CD4-positive, alpha-beta T cell treated with Interleukin-17A for 1 hour (primary cell): ENCODE measurements at regions not wholly inside any gene's neighbourhood (a gene's known extent, or its start where the extent isn't known, plus 50 kb on each side); places are given as distances from the start of the nearest gene placed in this dataset.

Source experiments
- DNase-seq: peaks from one replicate; pipeline ENCODE4 v3.0.0-alpha.2; 2020

DNA sequence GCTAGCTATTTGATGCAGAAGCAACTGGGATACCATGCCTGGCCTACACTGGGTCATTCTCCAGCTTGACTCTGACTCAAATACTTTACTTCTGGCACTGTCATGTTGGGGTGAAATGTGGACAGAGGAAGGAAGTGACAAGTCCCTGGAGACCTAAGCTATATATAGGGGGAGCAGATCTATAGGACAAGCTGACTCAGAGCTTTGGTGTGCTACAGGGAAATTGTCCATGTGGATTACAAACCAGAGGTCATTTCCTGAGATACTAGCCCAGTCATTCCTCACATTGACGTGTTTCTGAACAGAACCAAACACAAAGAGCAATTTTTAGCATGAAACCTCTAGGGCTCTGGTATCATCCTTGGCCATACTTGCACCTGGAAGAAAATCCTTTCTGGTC, 531.6 kb upstream of the CLINT1 start:
- DNase-seq, result no peak

DNA sequence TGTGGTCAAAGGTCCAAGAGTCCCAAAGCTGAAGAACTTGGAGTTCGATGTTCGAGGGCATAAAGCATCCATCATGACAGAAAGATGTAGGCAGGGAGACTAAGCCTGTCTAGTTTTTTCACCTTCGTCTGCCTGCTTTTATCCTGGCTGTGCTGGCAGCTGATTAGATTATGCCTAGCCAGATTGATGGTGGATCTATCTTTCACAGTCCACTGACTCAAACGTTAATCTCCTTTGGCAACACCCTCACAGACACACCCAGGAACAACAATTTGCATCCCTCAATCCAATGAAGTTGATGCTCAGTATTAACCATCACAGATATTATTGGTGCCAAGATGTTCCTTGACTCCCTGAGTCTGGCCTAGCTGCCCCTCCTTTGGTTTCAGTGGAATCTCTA, 530.8 kb upstream of the CLINT1 start:
- no peak for DNase-seq

DNA sequence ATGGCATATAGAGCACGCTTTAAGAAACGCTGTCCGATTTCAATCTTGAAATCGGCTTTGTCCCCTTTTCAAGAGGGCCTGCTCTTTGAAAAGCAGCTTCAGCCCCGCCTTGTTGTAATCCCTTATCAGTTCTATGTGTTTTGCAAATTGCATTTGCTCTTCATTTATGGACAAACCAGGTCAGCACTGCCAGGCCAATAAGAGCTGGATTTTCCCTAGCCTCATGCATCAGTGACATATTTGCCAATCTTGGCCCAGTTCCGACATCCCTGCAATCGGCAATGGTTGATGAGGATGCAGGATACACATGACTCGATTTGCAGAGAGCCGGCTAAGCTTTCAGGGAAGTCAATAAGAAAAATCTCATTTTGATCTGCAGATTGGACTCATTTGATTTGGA, 529.1 kb upstream of the CLINT1 start:
- DNase-seq, result no peak

DNA sequence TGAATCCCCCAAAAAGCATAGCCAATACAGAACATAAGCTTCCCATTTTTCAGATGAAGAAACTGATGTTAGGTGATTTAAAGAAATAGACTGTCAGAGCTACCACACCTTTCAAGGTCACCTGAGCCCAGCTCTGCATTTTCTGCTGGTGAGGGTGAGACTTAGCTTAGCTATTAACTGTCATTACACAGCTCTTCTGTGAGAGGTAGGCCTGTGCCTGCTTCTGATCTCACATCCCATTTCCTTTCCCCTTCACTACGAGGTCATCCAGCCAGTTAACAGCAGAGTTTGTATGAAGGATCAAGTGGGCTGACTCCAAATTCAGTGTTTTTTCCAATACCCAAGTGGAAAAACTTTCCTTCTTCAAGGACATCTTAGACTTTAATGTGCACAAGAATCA, 528.6 kb upstream of the CLINT1 start:
- DNase-seq, result no peak

DNA sequence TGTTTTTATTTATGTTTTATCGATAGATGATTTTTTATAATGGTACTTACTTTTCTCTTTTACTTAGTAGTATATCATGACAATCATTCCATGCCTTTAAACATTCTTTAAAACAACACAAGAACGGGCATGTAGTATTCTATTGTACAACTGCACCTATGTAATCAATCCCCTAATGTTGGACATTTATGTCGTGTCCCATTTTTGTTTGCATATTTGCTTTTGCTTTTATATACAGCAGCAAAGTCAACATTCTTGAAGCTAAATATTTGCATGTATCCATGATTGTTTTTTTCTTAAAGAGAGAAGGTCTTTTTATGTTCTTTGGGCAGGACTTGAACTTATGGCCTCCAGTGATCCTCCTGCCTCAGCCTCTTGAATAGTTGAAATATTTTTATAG, 527.0 kb upstream of the CLINT1 start:
- no peak for DNase-seq

DNA sequence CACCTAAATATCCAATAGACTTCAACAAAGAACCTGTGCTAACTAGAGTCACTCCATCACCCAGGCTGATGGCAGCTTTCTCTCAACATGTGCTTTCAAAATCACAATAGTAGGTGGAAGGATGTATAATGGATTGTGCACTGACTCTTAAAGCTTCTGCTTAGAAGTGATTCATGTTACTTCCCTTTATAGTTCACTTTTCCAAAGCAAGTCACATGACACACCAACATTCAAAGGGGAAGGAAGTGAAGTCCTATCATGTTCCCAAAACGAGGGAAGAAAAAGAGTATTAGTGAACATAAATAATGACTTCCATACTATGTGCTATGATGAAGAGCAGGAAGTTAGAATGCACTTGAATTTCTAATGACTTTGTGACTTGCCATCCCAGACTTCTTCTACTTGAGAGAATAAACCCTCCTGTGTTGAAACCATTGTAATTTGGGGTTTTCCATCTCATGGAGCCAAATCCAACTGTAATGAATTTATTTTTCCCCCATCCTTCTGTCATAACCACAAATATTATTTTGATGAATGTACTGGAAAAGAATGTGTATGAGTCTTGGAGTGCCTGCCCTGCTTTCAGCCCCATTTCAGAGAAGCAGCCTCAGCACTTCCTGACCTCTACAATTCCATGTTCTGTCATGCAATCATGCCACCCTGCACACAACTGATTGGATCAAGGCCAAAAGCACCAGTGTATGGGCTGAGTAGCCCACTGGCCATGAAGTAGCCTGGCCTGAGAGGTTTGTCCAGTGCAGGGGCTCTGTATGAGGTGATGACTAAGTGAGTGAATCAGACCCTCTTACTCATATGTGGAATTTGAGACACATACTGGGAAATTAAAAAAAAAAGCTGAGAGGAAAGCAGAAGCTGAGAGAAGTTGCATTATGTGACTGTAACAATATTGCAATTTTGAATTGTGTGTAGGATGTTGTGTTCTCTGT, 525.9 kb upstream of the CLINT1 start:
- DNase-seq, result no peak

DNA sequence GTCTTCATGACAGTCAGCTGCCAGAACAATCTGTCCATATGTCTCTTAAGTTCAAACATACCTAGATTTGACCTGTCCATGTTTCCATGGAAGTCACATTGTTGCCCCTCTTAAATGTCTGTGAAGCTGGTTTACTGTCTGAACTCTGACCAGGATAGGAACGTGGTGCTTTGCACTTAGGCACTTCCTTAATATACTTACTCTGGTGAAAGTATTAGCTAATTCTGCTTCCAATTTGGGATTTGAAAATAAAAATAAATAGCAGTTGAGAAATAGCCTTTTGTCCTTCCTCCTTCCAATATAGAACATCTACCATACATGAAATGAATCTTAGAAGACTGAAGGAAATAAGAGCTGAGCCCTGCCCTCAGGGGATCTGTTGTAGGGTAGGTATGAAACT, 524.5 kb upstream of the CLINT1 start:
- DNase-seq, result no peak

DNA sequence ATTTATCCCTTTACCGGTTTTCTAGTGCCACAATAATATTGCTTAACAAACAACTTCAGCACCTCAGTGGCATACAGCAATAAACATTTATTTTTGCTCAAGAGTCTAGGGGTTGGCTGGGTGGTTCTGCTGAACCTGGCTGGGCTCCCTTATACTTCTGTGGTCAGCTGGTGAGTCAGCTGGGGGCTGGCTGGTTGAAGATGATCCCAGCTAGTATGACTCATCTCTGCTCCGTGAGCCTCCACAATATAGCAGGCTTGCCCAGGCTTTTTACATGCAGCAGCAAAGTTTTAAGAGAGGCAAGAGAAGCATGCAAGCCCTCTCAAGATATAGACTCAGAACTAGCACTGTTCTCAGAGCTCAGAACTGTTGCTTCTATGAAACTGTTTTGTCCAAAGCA, 523.5 kb upstream of the CLINT1 start:
- no peak for DNase-seq

DNA sequence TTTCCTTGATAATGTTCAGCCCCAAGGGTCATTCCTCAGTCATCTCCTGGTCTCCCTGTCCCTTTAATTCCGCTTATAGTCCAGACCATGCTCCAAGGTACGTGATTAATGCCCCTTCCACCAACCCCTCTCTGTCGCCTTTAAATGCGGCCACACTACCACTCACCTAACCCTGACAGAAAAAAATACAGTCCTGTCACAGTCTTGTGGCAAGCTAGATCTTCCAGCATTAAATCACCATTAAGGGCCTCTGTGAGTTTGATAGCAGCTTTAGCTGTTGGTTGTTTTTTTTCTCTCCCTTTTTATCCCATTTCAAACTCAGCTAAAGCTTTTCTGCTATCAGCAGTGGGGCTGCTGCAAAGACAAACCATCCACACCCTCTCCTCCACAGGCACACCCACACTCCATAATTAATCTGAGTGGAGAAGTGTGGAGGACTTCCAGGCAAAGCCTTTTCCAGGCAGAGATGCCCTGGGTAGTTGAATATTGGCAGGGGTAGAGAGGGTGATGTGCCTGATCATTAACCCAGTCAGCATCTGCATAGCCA, 522.7 kb upstream of the CLINT1 start:
- no peak for DNase-seq

DNA sequence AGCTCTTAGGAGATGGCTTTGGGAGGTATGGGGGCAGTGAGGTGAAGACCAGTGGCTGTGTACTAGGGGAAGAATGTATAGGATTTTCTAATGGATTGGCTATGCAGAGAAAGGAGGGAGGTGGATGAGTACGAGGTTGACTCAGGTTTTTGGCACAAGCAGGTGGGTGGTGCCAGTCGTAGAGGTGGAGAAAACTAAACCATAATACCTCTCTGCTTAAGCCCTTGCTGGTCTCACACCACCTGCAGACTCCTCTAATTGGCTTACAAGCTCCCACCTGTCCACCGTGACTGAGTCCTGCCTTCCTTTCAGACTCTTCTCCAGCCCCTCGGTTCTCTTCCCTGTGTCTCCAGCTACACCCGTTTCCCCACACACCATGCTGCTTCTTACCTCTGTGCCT, 521.7 kb upstream of the CLINT1 start:
- no peak for DNase-seq

DNA sequence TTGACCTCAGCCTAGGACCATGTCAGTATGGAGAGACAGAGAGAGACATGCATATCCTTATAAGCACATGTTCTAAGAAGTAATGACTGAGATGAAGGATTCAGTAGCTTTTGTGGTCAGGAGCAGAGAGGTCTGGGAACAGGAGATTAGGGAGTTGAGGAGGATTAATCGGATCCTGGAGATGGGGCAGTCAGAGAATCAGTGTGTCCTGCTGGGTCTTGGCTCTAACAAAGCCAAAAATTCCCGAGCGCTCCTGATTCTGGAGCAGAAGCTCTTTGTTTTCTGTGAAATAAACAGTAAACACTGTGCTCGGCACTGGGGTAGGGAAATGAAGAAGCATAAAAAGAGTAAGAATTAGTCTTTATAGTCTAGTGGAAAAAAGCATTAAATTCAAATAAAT, 520.0 kb upstream of the CLINT1 start:
- no peak for DNase-seq

DNA sequence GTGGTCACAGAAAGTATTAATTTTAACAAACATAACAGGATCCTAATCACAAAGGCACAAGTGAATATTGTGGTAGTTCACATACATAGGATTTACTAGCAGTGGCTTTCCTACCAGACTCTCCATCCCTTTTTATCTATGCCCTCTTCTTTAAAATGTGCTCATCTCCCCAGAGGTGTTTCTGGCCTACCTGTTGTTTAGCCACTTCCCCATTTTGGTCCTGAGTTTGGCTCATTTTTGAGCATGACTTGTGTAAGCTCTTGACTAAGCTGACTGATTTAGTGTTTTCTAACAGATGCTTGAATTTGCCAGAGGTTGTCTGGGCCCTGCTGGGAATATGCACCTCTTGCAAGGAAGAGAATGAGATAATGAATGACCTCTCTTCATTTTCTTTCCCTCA, 517.7 kb upstream of the CLINT1 start:
- no peak for DNase-seq

DNA sequence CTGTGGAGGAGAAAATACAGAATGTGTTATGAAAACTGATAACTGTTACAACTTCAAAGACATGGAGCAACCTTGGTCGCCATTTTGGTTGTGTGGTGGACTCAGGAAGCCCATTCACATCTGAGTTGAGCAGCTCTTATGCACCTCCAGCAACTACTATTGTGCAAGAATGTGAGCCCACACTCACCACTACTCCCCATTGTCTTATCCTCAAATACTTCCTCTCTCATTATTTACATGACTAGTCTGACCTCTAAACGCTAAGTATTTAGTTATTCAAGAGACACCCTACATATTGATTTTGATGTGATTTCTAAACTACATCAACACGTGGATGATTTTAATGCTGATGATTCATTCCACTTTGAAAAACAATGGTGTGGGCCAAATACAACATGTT, 516.6 kb upstream of the CLINT1 start:
- DNase-seq, result no peak

DNA sequence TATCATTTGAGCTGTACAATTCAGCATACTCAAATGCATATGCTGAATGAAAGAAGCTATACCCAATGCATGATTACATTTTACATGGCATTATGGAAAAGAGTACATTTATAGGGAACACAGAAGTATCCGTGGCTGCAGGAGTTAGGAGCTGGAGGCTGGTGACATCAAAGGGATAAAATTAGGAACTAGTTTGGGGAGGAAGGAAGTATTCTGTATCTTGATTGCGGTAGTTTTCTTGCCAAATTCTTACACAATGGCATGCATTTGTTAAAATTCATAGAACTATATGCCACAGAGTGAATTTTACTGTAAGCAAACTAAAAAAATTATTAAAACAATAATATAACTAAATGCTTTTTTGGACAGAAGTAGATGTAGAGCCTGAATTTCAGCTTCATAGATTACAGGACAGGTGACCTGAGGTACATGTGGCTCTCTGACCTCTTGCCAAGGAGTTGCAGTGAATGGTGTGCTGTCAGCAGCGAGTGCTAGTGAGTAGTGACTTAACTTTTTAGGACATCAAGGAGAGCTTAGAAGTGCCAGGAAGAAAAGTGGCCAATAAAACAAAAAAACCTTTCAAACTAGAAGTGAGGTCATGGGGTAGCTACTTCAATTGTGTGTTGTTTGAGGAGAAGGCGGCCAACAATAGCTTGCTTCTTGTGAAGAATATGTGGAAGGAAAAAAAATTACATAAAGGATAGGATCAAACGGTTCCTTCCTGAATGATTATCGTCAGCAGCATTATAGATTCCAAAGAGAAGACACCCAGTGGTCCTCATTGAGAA, 514.9 kb upstream of the CLINT1 start:
- no peak for DNase-seq

DNA sequence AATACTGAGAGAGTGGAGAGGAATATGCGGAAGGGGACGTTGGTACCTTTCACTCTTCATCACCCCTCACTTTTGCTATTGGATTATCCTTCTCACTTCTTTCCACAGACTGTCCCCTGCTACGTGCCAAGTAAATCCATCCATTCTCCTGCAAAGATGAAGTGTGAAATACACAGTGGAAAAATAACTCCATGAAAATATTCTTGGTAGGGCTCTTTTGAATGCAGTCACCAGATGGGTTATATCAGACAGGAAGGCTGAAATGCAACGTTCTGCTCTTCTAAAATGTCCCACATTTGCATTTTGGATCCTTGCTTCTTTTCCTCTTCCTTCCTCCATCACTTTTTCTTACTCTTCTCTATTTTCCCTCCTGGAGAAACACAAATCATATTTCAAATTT, 510.3 kb upstream of the CLINT1 start:
- no peak for DNase-seq

DNA sequence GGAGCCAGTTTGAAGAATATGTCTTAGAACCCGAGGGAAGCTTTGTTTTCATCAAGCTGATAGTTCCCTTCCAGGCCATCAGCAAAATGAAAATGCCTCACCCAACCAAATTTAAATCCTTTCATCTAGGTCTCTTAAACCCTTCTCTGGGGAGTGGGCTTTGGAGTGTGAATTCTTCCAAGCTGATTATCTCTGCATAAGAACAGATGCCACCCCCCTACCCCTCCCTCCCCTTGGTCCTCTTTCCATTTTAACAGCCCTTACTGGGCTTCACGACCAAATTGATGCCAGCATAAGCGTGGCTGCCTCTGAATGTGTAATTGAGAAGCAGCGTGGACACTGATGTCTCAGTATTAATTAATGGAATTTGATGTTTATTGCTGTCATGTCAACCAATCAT, 509.7 kb upstream of the CLINT1 start:
- no peak for DNase-seq

DNA sequence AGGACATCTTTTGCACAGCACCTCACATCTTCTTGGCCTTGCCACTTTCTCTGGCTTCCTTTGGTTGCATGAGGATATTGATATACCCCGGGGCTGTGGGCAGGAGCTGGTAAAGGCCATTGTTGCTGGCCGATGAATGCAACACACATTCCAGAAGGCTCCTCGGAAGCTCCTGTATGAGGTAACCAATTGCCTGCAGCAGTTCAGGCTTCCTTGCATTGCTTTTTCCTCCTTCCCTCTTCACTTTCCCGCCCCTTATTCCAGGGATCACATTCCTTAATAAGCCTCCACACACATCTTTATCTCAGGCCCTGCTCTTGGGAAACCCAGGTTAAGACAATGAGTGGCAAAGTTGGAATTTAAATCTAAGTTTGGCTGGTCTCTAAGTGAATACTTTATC, 505.4 kb upstream of the CLINT1 start:
- no peak for DNase-seq

DNA sequence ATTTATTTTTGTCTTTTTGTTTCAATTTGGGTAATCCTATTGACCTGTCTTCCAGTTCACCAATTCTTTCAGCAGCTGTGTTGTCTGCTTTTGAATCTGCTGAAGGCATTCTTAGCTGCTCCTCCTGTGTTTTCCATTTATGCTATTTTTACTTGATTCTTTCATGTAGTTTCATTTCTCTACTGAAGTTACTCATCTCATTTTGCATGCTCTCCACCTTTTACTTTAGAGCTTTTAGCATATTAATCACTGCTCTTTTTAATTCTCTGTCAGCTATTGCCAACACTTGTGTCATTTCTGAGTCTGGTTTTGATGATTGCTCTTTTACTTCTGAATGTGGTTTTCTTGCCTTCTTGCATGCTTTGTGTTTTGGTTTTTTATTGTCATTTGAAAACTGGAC, 496.0 kb upstream of the CLINT1 start:
- no peak for DNase-seq

DNA sequence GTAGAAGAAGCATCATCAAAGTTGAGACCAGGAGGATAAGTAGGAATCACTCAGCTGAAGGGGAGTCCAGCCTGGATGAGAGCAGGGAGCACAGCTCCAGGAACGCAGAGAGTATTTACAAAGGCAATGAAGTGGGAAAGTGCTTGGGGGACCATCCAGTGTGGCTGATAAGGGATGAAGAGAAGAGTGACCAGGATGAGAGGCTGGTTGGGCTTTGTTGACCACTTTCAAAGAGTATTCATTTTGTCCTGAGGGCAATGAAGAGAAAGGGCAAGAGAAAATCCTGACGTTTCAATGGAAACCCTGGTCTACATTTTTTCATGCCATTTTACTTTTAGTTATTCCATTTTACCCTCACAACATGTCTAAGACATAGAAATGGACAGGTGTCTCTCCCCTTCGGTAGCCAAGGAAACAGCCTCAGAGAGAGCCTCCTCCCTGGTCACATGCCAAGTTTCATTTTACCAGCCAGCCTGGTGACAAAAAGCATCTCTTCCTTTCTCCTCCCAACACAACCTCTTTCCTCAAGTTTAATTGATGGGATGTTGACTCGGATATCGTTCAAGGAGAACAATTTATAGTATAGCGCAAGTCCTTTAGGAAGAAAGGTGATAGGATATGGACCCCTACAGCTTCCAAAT, 492.7 kb upstream of the CLINT1 start:
- no peak for DNase-seq

DNA sequence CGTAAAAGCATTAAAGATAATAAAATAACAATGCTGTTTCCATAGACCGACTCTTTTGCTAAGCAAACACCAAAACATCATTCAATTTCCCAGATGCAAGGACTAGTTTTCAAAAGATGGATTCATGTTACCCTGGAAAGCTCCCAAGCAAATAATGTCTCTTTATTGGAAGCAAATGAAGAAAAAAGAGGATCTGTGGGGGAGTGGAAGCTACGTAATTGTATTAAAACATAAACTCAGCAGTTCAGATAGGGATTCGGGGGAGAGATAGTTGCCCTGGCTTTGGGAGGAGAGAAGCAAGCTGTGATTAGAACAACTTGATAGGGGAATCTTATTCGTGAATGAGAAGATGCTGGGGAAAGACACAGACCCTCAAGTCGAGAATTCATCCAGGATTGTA, 491.0 kb upstream of the CLINT1 start:
- no peak for DNase-seq

DNA sequence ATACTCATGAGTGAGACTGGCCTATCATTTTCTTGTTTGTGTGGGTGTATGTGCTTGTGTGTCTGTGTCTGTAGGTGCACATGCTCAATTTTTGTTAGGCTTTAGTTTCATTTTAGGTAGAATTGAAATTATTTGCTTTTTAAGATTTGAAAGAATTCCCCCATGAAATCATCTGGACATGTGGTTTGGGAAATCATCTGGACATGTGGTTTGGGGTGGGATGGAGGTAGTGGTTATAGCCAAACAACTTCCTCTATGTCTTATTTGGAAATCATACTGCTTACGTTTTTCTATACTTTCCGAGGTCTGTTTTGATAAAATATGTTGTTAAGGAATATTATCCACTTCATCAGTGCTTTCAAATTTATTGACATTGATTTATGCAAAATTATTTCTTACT, 485.4 kb upstream of the CLINT1 start:
- DNase-seq, result no peak

DNA sequence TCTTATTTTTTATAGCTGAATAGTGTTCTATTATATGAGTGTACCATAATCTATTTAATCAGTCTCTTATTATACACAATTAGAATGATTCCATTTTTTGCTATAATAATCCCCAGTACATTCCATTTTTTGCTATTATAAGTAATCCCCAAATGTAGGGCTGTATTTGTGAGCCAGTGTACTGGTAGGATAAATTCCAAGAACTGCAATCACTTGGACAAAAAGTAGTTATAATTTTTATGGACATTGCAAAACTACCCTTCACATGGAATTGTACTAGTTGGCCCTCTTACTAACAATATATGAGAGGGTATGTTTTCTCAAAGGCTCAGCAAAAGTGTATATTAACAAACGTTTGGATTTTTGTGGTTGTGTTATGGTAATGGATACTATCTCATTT, 481.7 kb upstream of the CLINT1 start:
- no peak for DNase-seq

DNA sequence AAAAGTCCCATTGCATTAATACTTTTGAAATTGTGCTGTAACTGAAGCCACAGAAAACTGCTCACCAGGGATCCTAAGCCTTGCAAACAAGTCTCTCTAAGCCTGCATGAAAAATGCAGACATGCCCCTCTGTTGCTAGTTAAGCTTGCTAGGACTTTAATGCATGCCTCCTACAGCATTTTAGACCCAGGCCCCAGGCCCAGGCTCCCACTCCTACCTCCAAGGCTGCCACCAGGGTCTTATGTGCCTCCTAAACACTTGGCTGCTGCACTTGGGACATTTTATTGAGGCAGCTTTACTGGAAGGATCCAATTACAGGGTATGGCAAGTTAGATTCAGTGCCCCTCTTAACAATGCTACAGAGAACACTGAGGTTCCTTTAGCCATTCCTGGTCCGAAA, 467.3 kb upstream of the CLINT1 start:
- no peak for DNase-seq

DNA sequence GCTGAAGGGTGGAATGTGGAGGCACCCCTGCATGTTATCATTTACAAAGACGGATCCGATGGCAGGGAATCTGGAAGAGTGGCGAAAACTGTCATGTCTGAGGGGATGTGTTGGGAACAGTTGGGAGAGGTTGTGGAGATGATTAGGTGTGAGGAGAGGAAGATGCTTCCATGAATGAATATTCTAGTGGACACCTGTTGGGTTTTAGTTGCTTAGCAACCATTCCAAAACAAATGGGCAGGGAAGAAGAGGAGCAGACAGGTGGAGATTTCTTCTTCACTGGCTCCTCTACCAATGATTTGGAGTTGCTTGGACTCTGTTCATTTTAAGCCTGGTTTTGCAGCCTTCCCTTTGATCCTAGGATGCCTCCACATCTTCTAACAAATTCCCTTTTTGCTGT, 465.3 kb upstream of the CLINT1 start:
- DNase-seq, result no peak
